Inflammatory macrophage treated with lipopolysaccharide for 4 hours (primary cell): ENCODE measurements at regions not wholly inside any gene's neighbourhood (a gene's known extent, or its start where the extent isn't known, plus 50 kb on each side); places are given as distances from the start of the nearest gene placed in this dataset.
"Not testable (repeated sequence)": the region's sequence is repeated elsewhere in the genome, so short reads cannot be mapped to it uniquely, and the experiment has no call there.

Experiments used
- DNase-seq: peaks from one replicate; pipeline ENCODE4 v3.0.0-alpha.2; 2020

GRCh38 chr7:155397758-155398714 lies 59.9 kb upstream of the EN2 start:
- DNase-seq: not testable (repeated sequence)

DNA sequence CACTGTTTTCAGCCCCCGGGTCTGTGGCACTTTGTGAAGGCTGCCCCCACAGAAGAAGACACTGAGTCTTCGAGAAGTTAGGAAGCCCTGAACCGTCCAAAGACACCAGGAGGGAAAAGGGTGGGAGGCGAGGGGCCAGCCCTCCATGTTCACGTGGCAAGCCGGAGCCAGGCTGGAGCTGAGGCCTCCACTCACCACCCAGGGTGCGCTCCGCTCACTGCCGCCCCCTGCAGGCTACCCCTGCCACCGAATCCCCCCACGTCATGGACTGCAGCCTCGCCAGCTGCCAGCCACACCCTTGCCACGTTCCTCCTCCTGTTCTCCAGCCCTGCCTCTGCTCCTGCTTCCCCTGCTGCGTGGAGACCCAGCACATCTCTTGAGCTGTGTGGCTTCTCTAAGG lies 59.0 kb upstream of the EN2 start:
- no peak for DNase-seq

- no peak for DNase-seq
Observed at GRCh38 chr7:155399577-155399976, 58.4 kb upstream of the EN2 start.

DNA sequence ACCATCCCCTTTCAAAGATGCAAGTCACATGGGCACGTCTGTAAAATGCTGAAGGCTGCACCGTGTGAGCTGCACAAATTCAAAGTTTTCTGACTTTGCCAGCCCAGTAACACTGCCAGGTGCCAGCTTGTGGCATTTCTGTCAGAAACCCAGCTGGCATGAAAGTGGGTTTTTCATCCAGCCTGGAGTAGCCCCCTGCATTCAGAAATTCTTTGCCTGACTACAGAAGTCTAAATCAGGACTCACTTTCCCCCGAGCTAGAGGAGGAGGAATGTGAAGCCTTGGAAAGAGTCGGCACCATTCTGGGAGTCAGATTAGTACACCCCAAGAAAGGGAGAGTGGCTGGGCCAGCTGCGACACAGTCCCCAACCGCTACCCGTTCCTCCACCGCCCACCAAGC lies 56.7 kb upstream of the EN2 start:
- no peak for DNase-seq

- DNase-seq: no peak
Observed at GRCh38 chr7:155401884-155402283, 56.0 kb upstream of the EN2 start.

DNA sequence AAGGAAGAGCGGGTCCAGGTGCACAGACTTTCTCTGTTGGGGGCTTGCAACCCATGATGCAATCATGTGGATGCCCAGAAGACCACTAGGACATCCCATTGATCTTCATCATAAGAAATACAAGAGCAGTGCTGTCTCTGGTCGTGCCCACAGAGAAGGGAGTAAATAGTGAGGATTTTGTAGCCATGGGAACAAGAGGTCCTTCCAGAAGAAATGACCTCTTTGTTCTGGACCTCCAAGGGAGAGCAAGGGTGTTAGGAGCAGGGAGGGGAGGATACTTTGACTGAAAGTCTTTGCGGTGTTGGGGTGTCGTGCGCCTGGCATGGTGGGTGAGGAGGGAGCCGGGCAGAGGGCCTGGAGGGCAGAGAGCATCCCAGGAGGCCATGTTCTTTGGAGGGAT lies 55.0 kb upstream of the EN2 start:
- no peak for DNase-seq

- no peak for DNase-seq
Observed at GRCh38 chr7:155404976-155405375, 53.0 kb upstream of the EN2 start.

DNA sequence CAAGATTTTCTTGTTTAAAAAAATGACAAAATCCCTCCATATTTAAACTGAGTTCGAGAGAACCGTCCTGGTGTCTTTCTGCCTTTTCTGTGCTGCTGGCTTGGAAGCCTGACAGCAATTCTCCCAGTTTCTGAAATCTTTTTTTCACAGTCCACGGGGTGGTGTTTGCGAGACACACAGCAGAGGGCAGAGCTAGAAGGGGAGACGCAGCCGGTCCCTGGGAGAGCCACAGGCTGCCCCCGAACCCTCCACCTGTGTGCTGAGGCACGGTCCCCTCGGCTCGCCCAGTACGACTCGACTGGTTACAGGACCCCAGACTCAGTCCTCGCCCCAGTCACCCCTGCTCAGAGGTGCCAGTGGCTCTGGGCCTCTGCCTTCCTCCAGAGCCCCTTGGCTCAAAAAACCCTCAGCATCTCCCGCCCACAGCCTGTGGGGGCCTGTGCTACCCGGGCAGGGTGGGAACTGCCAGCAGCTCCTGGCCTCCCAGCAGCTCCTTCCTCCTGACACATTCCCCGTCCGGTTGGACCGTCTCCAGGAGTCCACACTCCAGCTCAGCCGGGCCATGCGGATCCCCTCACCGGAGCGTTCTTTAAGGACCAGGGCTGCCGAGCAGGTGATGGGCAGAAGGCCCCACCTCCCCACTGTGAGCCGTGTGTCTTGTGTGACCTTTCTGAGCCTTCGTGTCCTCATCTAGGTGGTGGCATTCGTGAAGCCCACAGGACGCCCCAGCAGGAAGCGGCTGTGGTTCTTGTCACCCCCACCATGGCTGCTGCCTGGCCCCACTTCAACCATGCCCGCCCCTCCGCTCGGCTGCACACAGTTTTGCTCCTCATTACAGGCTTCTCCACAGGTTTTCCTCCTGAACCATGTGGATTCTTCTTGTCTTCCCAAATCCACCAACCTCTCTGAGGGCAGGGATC lies 52.3 kb upstream of the EN2 start:
- DNase-seq: no peak

GRCh38 chr7:155407799-155408198 lies 50.1 kb upstream of the EN2 start:
- DNase-seq: no peak
